Esophagus muscularis mucosa (tissue), 4 donors: ENCODE measurements at regions not wholly inside any gene's neighbourhood (a gene's known extent, or its start where the extent isn't known, plus 50 kb on each side); places are given as distances from the start of the nearest gene placed in this dataset.

Experiments used
- DNase-seq: peaks from one replicate; pipeline ENCODE4 v3.0.0-alpha.2; 2017; ENCODE audit errors: extremely low spot score
- H3K27ac ChIP-seq, 4 donors: fragments of 200-600 bp; sonication (generic); replicated peaks in 1 of 4; 1 replicate in 3 of 4; 2 replicates in 1 of 4; pipeline ENCODE4 v1.5.1; 2016 to 2019; ENCODE audit warnings: mild to moderate bottlenecking in 1 of 4
- H3K27me3 ChIP-seq, 4 donors: fragments of 200-600 bp; sonication (generic); one replicate each; pipeline versions ENCODE4 v1.5.1 to v1.6.0; 2016 to 2019
- H3K36me3 ChIP-seq, 4 donors: fragments of 200-600 bp; sonication (generic); one replicate each; pipeline ENCODE4 v1.5.1; 2016 to 2019
- H3K4me1 ChIP-seq, 4 donors: fragments of 200-600 bp; sonication (generic); one replicate each; pipeline ENCODE4 v1.5.1; 2016 to 2019
- H3K4me3 ChIP-seq, 4 donors: fragments of 200-600 bp; sonication (generic); 1 replicate in 2 of 4; 2 replicates in 2 of 4; pipeline ENCODE4 v1.5.1; 2016 to 2019; ENCODE audit warnings: mild to moderate bottlenecking in 4 of 4, moderate library complexity in 1 of 4
- H3K9me3 ChIP-seq, 4 donors: fragments of 200-600 bp; sonication (generic); 1 replicate in 3 of 4; 2 replicates in 1 of 4; pipeline ENCODE4 v1.5.1; 2016 to 2019
- CTCF ChIP-seq, 3 experiments: fragments of 200-600 bp in 2 of 3; fragments of 450-650 bp in 1 of 3; sonication (generic) in 2 of 3; IDR thresholded peaks; one replicate each; pipeline ENCODE4 v1.5.1; 2017 to 2019; ENCODE audit warnings: antibody characterized with exemption in 3 of 3, mild to moderate bottlenecking in 2 of 3, moderate library complexity in 1 of 3
- EP300 ChIP-seq: sonication (generic); formaldehyde crosslinking; IDR thresholded peaks from one replicate; pipeline ENCODE4 v1.6.1; 2017; ENCODE audit warnings: antibody characterized with exemption
- POLR2A ChIP-seq: fragments of 450-650 bp; IDR thresholded peaks from one replicate; pipeline ENCODE4 v1.6.1; 2017; ENCODE audit warnings: antibody characterized with exemption, moderate library complexity, mild to moderate bottlenecking, low read depth
- POLR2AphosphoS5 ChIP-seq, 2 donors: sonication (generic); formaldehyde crosslinking; IDR thresholded peaks; one replicate each; pipeline ENCODE4 v1.6.1; 2017; ENCODE audit warnings: antibody characterized with exemption in 2 of 2
- WGBS: methylation state at CpG from one replicate; pipeline ENCODE4 v1.1.5; 2018; 5-methylcytosine and 5-hydroxymethylcytosine counted together
- intact Hi-C: fragments of 100-400 bp; cut with DNase I; formaldehyde crosslinking; loops from one replicate; pipeline ENCODE4 v1.15.1; 2023

- H3K4me1 ChIP-seq, result peaks cover 9 to 20% (median 18%) of the 10 kb centered on the region in 4 donors
- intact Hi-C loops, result no loop called here
- no peak for TF ChIP-seq EP300
- no peak for TF ChIP-seq POLR2A
- no peak for TF ChIP-seq CTCF (IDR thresholded peaks at IDR 0.05)
- no peak for TF ChIP-seq POLR2AphosphoS5 (IDR thresholded peaks at IDR 0.05)
- H3K4me3 ChIP-seq, result no peak overlapping the region
- DNase-seq, result no peak
- H3K9me3 ChIP-seq, result no peaks in the 10 kb centered on the region
- 81% methylated on average over 4 of the region's 4 CpGs for WGBS
- H3K27ac ChIP-seq, result no peak overlapping the region
- H3K27me3 ChIP-seq, result peaks cover 0 to 29% (median 10%) of the 10 kb centered on the region in 4 donors
- no peaks in the 10 kb centered on the region for H3K36me3 ChIP-seq
These were observed 272.2 kb upstream of the NEBL start for GRCh38 chr10:21169271-21169670.

GRCh38 chr10:21167288-21168010, 270.3 kb upstream of the NEBL start:
- TF ChIP-seq EP300 (no peak), POLR2AphosphoS5 (IDR thresholded peaks at IDR 0.05) (no peak), CTCF (IDR thresholded peaks at IDR 0.05) (no peak), POLR2A (no peak)
- Histone ChIP-seq H3K27me3 (peaks cover 0 to 10% (median 0%) of the 10 kb centered on the region in 4 donors), H3K27ac (no peak overlapping the region), H3K36me3 (no peaks in the 10 kb centered on the region), H3K4me1 (peaks cover 0 to 1% (median under 1%) of the 10 kb centered on the region in 4 donors), H3K9me3 (no peaks in the 10 kb centered on the region), H3K4me3 (no peak overlapping the region)
- DNase-seq, result no peak
- intact Hi-C loops, result no loop called here
- WGBS, result 86% methylated on average over 8 of the region's 8 CpGs

GRCh38 chr10:21166557-21167287, 269.6 kb upstream of the NEBL start:
- Histone ChIP-seq H3K27me3 (peaks cover 0 to 5% (median 0%) of the 10 kb centered on the region in 4 donors), H3K9me3 (no peaks in the 10 kb centered on the region), H3K4me3 (no peak overlapping the region), H3K4me1 (no peaks in the 10 kb centered on the region), H3K27ac (no peak overlapping the region), H3K36me3 (no peaks in the 10 kb centered on the region)
- intact Hi-C loops, result no loop called here
- no peak for TF ChIP-seq CTCF (IDR thresholded peaks at IDR 0.05)
- TF ChIP-seq POLR2A, result no peak
- TF ChIP-seq POLR2AphosphoS5 (IDR thresholded peaks at IDR 0.05), result no peak
- no peak for TF ChIP-seq EP300
- no peak for DNase-seq
- 80% methylated on average over 16 of the region's 16 CpGs for WGBS

- no peaks in the 10 kb centered on the region for H3K36me3 ChIP-seq
- 95% methylated on average over 7 of the region's 7 CpGs for WGBS
- no peaks in the 10 kb centered on the region for H3K4me1 ChIP-seq
- H3K9me3 ChIP-seq, result no peaks in the 10 kb centered on the region
- H3K4me3 ChIP-seq, result no peak overlapping the region
- no peak overlapping the region for H3K27ac ChIP-seq
- DNase-seq, result no peak
- no peak for TF ChIP-seq CTCF (IDR thresholded peaks at IDR 0.05)
- TF ChIP-seq POLR2AphosphoS5 (IDR thresholded peaks at IDR 0.05), result no peak
- TF ChIP-seq POLR2A, result no peak
- no peak for TF ChIP-seq EP300
- no peaks in the 10 kb centered on the region for H3K27me3 ChIP-seq
- intact Hi-C loops, result no loop called here
These were observed 268.4 kb upstream of the NEBL start for GRCh38 chr10:21165489-21165888.
